Endodermal cell (in vitro differentiated cells): ENCODE measurements at regions not wholly inside any gene's neighbourhood (a gene's known extent, or its start where the extent isn't known, plus 50 kb on each side); places are given as distances from the start of the nearest gene placed in this dataset.

ENCODE experiments used
- DNase-seq: peaks from one replicate; pipeline ENCODE4 v3.0.0-alpha.2; 2017
- H3K27ac ChIP-seq: 2 replicates; pipeline ENCODE4 v1.5.1; 2013; ENCODE audit warnings: mild to moderate bottlenecking, low read depth, low read length, moderate library complexity
- H3K27me3 ChIP-seq: 2 replicates; pipeline ENCODE4 v1.6.1; 2013; ENCODE audit warnings: mild to moderate bottlenecking, low read length, moderate library complexity; ENCODE audit not compliant: insufficient read depth, control insufficient read depth, poor library complexity, severe bottlenecking
- H3K36me3 ChIP-seq: 2 replicates; pipeline ENCODE4 v1.7.0; 2013; ENCODE audit warnings: mild to moderate bottlenecking, low read length, moderate library complexity; ENCODE audit not compliant: control insufficient read depth, insufficient read depth
- H3K4me1 ChIP-seq: one replicate; pipeline ENCODE4 v1.7.0; 2013; ENCODE audit warnings: low read length; ENCODE audit not compliant: control insufficient read depth, insufficient read depth
- H3K4me3 ChIP-seq: 2 replicates; pipeline ENCODE4 v1.5.1; 2013; ENCODE audit warnings: mild to moderate bottlenecking, low read length, moderate library complexity
- H3K9ac ChIP-seq: 2 replicates; pipeline ENCODE4 v1.6.1; 2013; ENCODE audit warnings: mild to moderate bottlenecking, low read length, moderate library complexity; ENCODE audit not compliant: poor library complexity, severe bottlenecking; ENCODE audit errors: extremely low read depth
- H3K9me3 ChIP-seq: 2 replicates; pipeline ENCODE4 v1.6.1; 2013; ENCODE audit warnings: mild to moderate bottlenecking, low read length, moderate library complexity; ENCODE audit not compliant: control insufficient read depth
- H3K27ac Mint-ChIP-seq: 2 replicates; pipeline ENCODE4 v1.8.0; 2020; ENCODE audit warnings: mixed read lengths
- H3K27me3 Mint-ChIP-seq: 2 replicates; pipeline ENCODE4 v1.8.0; 2021; ENCODE audit warnings: mild to moderate bottlenecking, mixed read lengths; ENCODE audit not compliant: insufficient read depth
- H3K36me3 Mint-ChIP-seq: 2 replicates; pipeline ENCODE4 v1.8.0; 2020; ENCODE audit warnings: low read depth, mixed read lengths
- H3K4me1 Mint-ChIP-seq: 2 replicates; pipeline ENCODE4 v1.8.0; 2020; ENCODE audit warnings: mixed read lengths
- H3K4me3 Mint-ChIP-seq: 2 replicates; pipeline ENCODE4 v1.8.0; 2020; ENCODE audit warnings: mild to moderate bottlenecking, moderate library complexity, mixed read lengths
- H3K9me3 Mint-ChIP-seq: 2 replicates; pipeline ENCODE4 v1.8.0; 2020; ENCODE audit warnings: mild to moderate bottlenecking, mixed read lengths
- WGBS, 2 experiments: methylation state at CpG; one replicate each; pipeline versions ENCODE4 v1.1.5 to v1.1.7; 2013; ENCODE audit warnings: missing lambda C conversion rate in 2 of 2, mixed read lengths in 1 of 2; ENCODE audit not compliant: insufficient coverage in 1 of 2, insufficient read length in 1 of 2; 5-methylcytosine and 5-hydroxymethylcytosine counted together
- TF ChIP-seq, protein P1 (sequence below): fragments of 200-600 bp; sonication (generic); conservative IDR thresholded peaks from 2 replicates; pipeline ENCODE4 v1.5.0; 2021; ENCODE audit warnings: antibody characterized with exemption, mild to moderate bottlenecking

DNA sequence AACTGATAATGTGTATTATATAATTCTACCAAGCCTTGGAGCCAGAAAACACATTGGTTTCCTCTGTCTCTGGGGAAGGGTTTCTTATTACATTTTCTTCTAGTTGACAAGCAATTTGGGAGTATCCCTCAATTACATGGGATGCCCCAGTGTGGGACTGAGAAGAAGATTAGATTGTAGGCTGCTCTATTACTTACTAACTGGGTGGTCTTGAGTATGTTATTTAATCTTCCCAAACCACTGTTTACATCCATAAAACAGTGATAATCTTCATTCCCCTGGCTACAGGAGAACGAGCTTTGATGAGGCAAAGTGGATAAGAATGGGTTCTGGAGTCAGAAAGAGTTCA lies 105.8 kb downstream of the TSEN15 start:
- Mint-ChIP-seq H3K36me3 (no peaks in the 10 kb centered on the region), H3K4me1 (peaks cover 37% of the 10 kb centered on the region), H3K4me3 (no peak overlapping the region), H3K27me3 (peaks cover 30% of the 10 kb centered on the region), H3K9me3 (no peaks in the 10 kb centered on the region), H3K27ac (no peak overlapping the region)
- H3K36me3 ChIP-seq, result no peaks in the 10 kb centered on the region
- H3K4me3 ChIP-seq, result no peak overlapping the region
- no peaks in the 10 kb centered on the region for H3K9me3 ChIP-seq
- H3K4me1 ChIP-seq, result peaks cover 11% of the 10 kb centered on the region
- H3K27me3 ChIP-seq, result peaks cover 43% of the 10 kb centered on the region
- no peak overlapping the region for H3K9ac ChIP-seq
- TF ChIP-seq, protein P1, sequence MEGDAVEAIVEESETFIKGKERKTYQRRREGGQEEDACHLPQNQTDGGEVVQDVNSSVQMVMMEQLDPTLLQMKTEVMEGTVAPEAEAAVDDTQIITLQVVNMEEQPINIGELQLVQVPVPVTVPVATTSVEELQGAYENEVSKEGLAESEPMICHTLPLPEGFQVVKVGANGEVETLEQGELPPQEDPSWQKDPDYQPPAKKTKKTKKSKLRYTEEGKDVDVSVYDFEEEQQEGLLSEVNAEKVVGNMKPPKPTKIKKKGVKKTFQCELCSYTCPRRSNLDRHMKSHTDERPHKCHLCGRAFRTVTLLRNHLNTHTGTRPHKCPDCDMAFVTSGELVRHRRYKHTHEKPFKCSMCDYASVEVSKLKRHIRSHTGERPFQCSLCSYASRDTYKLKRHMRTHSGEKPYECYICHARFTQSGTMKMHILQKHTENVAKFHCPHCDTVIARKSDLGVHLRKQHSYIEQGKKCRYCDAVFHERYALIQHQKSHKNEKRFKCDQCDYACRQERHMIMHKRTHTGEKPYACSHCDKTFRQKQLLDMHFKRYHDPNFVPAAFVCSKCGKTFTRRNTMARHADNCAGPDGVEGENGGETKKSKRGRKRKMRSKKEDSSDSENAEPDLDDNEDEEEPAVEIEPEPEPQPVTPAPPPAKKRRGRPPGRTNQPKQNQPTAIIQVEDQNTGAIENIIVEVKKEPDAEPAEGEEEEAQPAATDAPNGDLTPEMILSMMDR, result no peak
- no peak overlapping the region for H3K27ac ChIP-seq
- 50 to 80% methylated on average over 1 of the region's 1 CpG for WGBS, 2 experiments
- DNase-seq, result no peak

DNA sequence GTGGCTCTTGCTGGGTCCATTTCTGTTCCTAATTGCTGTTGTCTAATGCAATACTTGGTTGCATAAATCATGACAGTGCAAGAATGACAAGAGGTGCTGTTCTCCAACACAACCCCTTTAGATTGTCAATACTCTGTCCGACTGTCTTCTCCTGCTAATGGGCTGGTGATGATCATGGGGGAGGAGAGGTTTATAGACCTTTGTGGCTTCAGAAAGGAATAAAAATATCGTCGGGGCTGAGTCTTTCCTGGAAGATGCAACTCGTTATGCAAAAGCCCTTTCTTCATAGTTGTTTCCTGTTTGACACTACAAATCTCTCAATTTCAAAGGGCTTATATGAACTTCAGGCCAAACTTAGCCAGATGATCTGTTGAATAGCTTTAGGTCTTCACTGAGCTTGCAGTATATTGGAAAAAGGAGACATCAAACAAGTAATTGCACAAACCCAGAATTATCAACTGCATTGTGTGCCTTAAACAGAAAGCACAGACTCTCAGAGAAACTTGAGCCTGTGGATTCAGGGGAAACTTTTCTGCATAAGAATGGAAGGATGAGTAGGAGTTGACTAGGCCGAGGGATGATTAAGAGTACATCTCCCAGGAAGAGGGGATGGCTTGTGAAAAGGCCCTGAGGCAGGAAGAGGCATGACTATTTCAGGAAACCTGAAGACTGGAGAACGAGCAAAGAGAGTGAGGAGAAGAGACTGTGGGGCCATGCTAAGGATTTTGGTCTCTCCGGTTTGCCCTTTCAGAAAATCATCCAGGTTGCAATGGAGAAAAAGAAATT lies 107.6 kb downstream of the TSEN15 start:
- H3K9ac ChIP-seq, result no peak overlapping the region
- 74 to 88% methylated on average over 6 of the region's 7 CpGs for WGBS, 2 experiments
- H3K27ac Mint-ChIP-seq, result no peak overlapping the region
- H3K9me3 Mint-ChIP-seq, result no peaks in the 10 kb centered on the region
- no peak overlapping the region for H3K27ac ChIP-seq
- peaks cover 26% of the 10 kb centered on the region for H3K27me3 ChIP-seq
- H3K4me3 ChIP-seq, result no peak overlapping the region
- H3K36me3 ChIP-seq, result no peaks in the 10 kb centered on the region
- peaks cover 22% of the 10 kb centered on the region for H3K4me1 Mint-ChIP-seq
- TF ChIP-seq, protein P1, result no peak
- H3K9me3 ChIP-seq, result no peaks in the 10 kb centered on the region
- peaks cover 18% of the 10 kb centered on the region for H3K27me3 Mint-ChIP-seq
- no peaks in the 10 kb centered on the region for H3K36me3 Mint-ChIP-seq
- no peak for DNase-seq
- H3K4me3 Mint-ChIP-seq, result no peak overlapping the region
- peaks cover 11% of the 10 kb centered on the region for H3K4me1 ChIP-seq

DNA sequence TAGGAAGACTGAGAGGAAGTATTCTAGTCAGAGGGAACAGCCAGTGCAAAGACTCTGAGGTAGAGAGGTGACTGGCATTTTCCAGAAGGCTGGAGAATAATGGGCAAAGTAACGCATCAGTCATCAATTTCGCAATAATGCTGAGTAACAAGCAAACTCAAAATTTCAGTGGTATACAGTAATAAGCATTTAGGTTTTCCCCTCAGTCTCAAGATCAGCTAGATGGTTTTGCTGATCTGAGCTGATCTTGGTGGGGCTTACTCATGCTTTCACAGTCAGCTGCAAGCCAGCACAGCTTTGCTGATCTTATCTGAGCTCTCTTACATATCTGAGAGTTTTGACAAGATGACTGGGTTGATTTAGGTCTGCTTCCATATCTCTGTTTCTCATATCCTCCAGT lies 108.7 kb downstream of the TSEN15 start:
- peak overlapping the region; percentile 14 for H3K4me3 ChIP-seq
- H3K4me3 Mint-ChIP-seq, result no peak overlapping the region
- TF ChIP-seq, protein P1, result no peak
- no peak for DNase-seq
- H3K27ac ChIP-seq, result no peak overlapping the region
- 95 to 96% methylated on average over 2 of the region's 2 CpGs for WGBS, 2 experiments
- H3K27ac Mint-ChIP-seq, result no peak overlapping the region
- no peak overlapping the region for H3K9ac ChIP-seq
- H3K27me3 ChIP-seq, result peaks cover 14% of the 10 kb centered on the region
- peaks cover 11% of the 10 kb centered on the region for H3K4me1 ChIP-seq
- H3K36me3 Mint-ChIP-seq, result no peaks in the 10 kb centered on the region
- peaks cover 17% of the 10 kb centered on the region for H3K4me1 Mint-ChIP-seq
- no peaks in the 10 kb centered on the region for H3K36me3 ChIP-seq
- peaks cover 8% of the 10 kb centered on the region for H3K9me3 ChIP-seq
- peaks cover 16% of the 10 kb centered on the region for H3K27me3 Mint-ChIP-seq
- no peaks in the 10 kb centered on the region for H3K9me3 Mint-ChIP-seq
